ENCODE measurements at regions not wholly inside any gene's neighbourhood (a gene's known extent, or its start where the extent isn't known, plus 50 kb on each side); places are given as distances from the start of the nearest gene placed in this dataset.

DNA sequence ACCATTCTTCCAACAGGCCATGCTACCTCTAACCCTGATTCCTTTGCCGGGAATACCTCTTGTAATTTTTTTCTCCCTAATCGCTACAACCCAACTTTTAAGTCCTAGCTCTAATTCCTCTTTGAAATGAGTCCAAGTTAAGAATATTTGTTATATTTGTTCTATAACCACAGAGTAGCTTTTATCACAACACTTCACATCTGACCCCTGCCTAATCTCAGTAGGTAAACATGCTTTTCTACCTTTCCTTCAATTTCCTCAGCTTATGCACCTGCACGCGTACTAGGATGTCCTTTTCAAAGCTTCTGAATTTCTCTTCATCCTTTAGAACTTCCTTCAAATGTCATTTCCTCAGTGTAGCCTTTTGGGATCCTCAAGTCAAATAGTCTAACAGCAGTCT is 915.5 kb upstream of the LCORL start (continued):
- TF ChIP-seq, protein P1, sequence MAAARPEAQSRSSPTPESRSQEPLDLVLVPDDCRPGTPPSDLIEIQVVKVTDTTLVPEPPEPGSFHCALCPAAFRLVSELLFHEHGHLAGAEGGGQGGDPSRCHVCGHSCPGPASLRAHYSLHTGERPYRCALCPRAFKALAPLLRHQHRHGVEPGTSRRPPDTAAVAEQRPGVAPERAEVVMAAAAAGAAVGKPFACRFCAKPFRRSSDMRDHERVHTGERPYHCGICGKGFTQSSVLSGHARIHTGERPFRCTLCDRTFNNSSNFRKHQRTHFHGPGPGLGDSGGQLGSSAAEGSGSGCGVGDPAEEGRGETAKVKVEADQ (CRISPR knock-in tag; IDR thresholded peaks at IDR 0.05; ENCODE audit: borderline replicate concordance), result no peak
- TF ChIP-seq ZNF530 (CRISPR knock-in tag; IDR thresholded peaks at IDR 0.05; ENCODE audit: low read depth) (no peak), HDAC6 (IDR thresholded peaks at IDR 0.05; ENCODE audit: low read depth, low read length) (no peak), ZNF589 (CRISPR knock-in tag; conservative IDR thresholded peaks at IDR 0.05) (no peak), TARDBP (CRISPR knock-in tag; IDR thresholded peaks at IDR 0.05) (no peak), BCL6 (CRISPR knock-in tag; IDR thresholded peaks at IDR 0.05) (no peak), ZNF33A (CRISPR knock-in tag; IDR thresholded peaks at IDR 0.05; ENCODE audit: borderline replicate concordance) (no peak), MTF1 (CRISPR knock-in tag; IDR thresholded peaks at IDR 0.05) (no peak)

- WGBS (ENCODE audit: low lambda C conversion rate), result 2% methylated on average over 7 of the region's 7 CpGs
- Histone ChIP-seq H2AFZ (ENCODE audit: low read length) (no peak overlapping the region), H4K20me1 (ENCODE audit: insufficient read depth, low read length) (no peaks in the 10 kb centered on the region), H3K4me1 (ENCODE audit: insufficient read depth, low read length) (no peaks in the 10 kb centered on the region), H3K27ac (ENCODE audit: extremely low read length, insufficient read depth, low read length) (no peak overlapping the region), H3K4me2 (ENCODE audit: low read depth, low read length) (no peak overlapping the region), H3K79me2 (ENCODE audit: insufficient read depth, low read length) (no peaks in the 10 kb centered on the region), H3K4me3 (replicated peaks in 1 of 3; ENCODE audit: insufficient read depth in 1 of 3, low read depth in 2 of 3, low read length in 3 of 3) (no peak overlapping the region), H3K36me3 (replicated peaks in 1 of 2; ENCODE audit: control insufficient read depth in 1 of 2, insufficient read depth in 2 of 2, low read length in 2 of 2) (no peaks in the 10 kb centered on the region), H3K27me3 (ENCODE audit: control insufficient read depth in 1 of 2, insufficient read depth in 2 of 2, low read length in 2 of 2) (no peaks in the 10 kb centered on the region), H3K9me3 (ENCODE audit: low read length) (peaks cover 90% of the 10 kb centered on the region), H3K9ac (ENCODE audit: insufficient read depth, low read depth, low read length) (no peak overlapping the region)
- no TSS peak for BruUV-seq (replicated peaks)
- DNase-seq (ENCODE audit: low spot score) (no peak), ATAC-seq (no peak), FAIRE-seq (no peak)
- CTCF ChIA-PET (ENCODE audit: low intra/inter-chr PET ratio, low total read pairs), result no interaction called here
- intact Hi-C loops (cut with micrococcal nuclease; ENCODE audit: unreplicated experiment), result no loop called here
- POLR2A ChIA-PET, result no interaction called here
- no peak for TF ChIP-seq ZBTB40 (IDR thresholded peaks at IDR 0.05)
- no peak for TF ChIP-seq ZBTB40 (CRISPR knock-in tag; IDR thresholded peaks at IDR 0.05)
- TF ChIP-seq NCOA2 (CRISPR knock-in tag; IDR thresholded peaks at IDR 0.05), result no peak
- no peak for TF ChIP-seq ZNF747 (CRISPR knock-in tag; IDR thresholded peaks at IDR 0.05; ENCODE audit: borderline replicate concordance)
- no peak for TF ChIP-seq POLR2AphosphoS2 (IDR thresholded peaks at IDR 0.05; ENCODE audit: low read depth, low read length)
- in situ Hi-C loops (cut with HindIII; ENCODE audit: extremely low pct_ligation_motif_present, low pct_unique_long_range_greater_than_20kb), result no loop called here
These were observed 914.2 kb upstream of the LCORL start for GRCh38 chr4:18935659-18936345.

Data from HepG2 (cell line).